ENCODE measurements at regions not wholly inside any gene's neighbourhood (a gene's known extent, or its start where the extent isn't known, plus 50 kb on each side); places are given as distances from the start of the nearest gene placed in this dataset.

DNA sequence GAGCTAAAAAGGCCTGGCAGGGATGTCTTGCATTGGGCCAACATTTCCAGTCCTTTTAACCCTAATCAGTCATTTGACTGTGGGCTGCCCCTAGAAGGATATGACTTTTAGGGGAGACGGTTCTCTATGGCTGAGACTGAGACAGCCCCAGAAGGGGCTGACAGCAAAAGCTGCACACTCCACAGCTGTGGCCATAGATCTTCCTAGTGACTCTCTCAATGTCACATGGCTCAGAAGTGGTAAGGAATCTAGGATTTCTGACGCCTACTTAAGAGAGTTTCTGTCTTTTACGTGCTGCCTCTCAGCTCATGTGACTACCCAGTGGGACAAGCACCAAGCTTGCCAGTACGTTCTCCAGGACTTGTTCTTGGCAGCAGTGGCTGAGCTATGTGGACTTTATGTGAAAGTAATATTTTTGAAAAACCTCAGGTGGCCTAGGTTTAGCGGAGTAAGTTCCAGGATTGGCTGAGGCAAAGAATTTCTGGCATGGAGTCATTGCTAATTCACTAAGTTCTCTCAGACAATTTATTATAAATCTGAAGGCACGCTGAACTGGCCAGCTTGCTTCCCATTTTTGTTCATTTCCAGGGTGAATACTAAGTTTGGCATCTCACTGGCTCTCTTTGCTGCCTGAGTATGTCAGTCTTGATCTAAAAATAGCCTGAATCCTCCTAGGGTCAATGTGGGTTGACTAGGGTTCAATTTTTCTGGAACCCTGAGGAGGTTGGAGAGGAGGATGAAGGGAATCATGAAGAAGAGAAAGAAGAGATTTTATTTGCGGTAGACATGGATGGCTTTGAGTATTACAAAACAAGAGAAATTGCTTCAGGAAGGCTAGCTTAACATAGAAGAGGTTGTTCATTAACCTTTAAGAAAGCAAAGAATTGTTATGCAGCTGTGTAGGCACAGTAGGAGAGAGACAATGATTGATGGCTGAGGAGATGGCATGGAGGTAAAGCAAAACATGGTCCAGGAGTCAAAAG lies 271.8 kb downstream of the AEBP2 start:
- DNase-seq (ENCODE audit: low read depth, low spot score) = no peak

DNA sequence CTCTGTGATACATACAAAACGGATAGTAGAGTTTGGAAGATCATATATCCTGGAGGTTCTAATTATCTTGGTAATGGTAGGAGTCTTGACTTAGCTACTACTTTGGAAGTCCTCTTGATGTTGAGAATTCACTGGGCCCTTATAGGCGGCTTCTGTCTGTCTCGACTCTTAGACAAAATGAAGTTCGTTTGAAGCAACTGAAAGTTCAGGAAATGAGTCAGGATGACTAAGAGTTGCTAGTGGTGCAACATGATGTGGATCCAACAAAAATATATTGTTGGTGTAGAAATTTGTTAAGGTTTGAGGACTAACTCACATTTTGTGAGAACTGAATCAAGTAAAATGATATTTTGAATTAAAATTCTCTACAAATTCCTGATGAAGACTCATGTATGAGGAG lies 272.7 kb downstream of the AEBP2 start:
- no peak for DNase-seq (ENCODE audit: low read depth, low spot score)

DNA sequence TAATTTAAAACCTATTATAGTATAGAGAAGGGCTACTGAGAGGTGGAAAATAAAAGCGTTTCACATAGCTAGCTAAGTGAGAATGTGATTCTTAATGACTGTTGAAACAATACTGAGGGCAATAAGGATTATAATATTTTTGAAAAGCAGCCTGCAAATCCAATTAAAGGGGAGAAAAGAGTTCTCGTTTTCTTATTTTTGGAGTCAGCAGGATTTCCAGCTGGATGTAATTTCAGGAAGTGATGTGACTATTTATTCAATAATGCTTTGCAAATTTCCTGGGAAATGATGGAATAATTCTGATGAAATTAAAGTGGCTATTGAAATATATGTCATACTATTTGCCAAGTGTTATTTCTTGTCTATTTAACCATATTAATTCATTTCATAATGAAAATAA lies 279.1 kb downstream of the AEBP2 start:
- no peak for DNase-seq (ENCODE audit: low read depth, low spot score)

DNA sequence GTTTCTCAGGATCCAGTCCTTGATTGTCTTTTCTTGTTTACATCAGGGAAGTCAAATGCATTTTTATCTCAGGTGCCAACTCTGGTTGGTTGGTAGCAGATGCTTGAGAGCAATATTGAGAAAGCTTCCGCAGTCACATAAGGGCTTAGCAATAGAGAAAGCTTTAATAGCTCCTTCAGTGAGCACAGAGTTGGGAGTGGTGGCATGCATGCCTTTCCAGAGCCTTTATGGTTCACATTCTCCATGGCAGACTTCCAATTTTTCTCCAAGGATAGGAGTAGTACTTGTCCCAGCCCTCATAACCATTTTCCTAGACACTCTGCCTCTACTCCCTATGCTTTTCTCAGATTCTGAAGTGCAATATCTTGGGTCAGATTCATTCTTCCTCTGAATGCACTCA lies 280.4 kb downstream of the AEBP2 start:
- no peak for DNase-seq (ENCODE audit: low read depth, low spot score)

DNA sequence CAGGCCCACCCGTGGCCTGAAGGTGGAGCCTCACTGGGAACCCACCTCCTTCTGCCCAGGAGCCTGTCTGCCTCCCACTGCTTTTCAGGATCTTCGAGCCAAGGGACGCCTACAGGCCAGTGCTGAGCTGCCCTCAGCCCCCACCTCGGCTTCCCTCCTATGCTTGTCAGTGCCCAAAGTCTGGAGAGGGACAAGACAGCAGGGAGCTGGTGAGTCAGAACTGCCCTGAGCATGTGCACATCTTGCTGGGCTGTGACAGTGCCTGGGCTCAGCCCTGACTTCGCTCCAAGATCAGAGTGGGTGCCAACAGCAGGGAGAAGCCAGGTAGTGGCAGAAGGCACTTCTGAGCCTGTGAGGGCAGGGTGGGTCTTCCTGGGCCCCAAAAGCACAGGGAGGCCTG lies 286.8 kb downstream of the AEBP2 start:
- DNase-seq (ENCODE audit: low read depth, low spot score) = no peak

DNA sequence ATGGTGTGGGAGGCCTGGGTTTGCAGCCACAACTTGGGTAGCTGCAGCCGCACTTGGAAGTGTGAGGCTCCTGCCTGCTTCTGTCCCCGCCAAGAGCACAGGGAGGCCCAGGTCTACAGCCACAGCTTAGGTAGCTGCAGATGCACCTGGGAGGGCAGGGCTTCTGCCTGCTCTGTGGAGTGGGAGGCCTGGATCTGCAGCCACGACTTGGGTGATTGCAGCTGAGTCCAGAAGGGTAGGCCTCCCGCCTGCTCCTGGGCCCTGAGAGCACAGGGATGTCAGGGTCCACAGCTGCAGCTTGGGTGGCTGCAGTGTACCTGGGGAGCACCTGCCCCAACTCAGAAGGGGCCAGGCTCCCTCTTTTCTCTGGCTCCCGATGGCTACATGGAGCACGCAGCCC lies 287.3 kb downstream of the AEBP2 start:
- DNase-seq (ENCODE audit: low read depth, low spot score) = no peak

DNA sequence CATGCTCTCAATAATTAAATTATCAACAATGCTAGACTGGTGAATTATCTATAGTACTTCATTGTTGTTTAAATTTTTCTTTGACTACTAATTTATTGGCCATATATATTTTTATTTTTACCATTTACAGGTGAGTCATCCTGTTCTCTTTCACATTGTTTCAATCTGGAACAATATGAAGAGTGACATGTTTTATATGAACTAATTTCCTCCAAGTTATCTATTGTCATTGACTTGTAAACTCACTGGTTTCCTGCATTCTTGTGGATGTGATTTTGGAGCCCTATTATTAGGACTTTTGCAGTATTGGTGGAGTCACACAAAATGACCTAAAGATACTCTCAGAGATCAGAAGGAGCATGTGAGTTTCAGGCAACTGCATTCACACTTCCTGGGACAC lies 297.7 kb downstream of the AEBP2 start:
- no peak for DNase-seq (ENCODE audit: low read depth, low spot score)

DNA sequence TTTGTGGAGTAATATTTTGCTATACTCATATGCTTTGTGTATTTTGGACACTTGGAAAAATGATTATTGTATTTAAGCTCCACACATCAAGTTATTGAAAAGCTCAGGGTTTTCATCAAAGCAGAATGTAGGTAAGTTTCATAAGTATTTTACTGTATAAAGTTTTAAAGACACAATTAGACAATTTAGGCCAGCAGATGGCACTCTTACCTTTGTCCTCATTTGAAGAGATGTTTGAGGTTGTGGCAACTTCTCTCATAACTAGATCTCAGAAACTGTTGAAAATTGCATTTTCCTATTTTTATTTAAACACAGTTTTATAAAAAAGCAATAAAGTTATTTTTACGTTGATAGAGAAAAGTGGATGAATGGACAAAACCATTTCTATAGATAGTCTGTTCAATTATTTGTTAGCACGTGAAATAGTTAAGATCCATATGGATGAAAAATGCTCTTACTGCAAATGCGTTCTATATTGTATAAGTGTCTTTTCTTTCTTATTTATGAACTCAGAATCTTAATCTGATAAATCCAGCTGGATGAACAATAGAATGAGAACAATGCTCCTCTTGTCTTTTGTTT lies 300.0 kb downstream of the AEBP2 start:
- no peak for DNase-seq (ENCODE audit: low read depth, low spot score)

DNA sequence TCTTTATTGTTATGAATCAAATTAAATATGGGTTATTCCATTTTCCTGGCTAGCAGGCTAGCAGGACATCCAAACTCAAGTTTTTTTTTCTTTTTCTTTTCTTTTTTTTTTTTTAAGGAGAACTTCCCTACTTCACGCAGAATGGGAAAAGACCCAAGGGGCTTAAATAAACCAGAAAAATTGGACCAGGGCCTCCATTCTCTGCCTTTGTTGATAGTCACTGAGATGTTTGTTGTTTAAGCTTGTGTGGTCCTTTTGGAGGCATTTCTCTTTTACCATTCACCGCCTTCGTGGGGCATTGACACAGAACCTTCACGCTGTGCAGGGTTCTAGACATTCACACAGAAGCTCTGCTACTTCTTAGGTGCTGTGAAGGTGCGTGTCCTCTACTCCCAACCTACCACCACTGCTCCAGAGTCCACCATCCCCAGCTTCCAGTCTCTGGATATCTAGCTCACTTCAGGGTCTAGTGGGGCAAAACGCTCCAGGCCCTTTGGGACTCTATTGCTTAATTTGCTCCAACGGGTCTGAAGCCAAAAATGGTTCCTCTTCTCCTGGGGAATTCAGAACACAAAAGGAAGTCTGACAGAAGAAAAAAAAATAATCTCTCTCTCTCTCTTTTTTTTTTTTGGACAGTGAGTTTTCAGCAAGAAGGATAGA lies 301.3 kb downstream of the AEBP2 start:
- DNase-seq (ENCODE audit: low read depth, low spot score) = no peak

DNA sequence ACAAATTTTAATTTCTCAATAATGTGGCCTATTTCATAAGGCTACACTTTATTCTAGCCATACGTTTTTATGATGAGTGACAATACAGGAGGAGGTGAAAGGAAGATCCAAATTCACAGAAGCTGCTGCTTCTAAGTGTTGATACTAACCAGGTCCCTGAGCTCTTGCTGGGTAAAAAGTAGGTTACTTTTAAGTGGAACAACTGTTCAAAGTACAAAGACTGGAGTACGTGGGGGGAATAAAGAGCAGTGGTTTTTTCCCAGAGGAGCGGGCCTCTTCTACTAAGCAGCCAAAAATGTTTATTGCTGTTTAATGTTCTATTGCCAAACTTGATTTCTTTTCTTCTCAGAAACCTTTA lies 301.8 kb downstream of the AEBP2 start:
- DNase-seq (ENCODE audit: low read depth, low spot score) = no peak

DNA sequence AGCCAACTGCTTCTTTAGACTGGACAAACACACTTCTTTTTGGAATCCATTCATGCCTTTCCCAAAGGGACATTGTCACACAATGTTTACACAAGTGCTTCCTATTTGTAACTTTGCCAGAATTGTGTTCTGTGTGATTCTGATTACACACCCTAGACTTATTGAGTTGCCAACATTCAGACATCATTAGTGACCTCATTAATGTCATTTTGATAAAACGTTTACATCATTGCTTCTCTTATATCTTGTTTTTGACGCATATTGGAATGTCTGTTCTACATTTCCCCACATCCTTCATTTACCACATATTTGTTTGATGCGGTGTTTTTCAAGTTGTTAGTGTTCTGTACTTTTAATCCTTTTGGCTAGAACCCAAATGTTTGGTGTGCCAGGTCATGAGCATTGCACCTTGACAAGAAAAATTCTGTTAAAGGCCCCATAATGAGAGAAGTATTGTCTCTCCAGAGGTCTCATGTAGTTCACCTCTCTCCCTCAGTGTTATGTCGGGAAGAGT lies 305.5 kb downstream of the AEBP2 start:
- DNase-seq (ENCODE audit: low read depth, low spot score) = no peak

DNA sequence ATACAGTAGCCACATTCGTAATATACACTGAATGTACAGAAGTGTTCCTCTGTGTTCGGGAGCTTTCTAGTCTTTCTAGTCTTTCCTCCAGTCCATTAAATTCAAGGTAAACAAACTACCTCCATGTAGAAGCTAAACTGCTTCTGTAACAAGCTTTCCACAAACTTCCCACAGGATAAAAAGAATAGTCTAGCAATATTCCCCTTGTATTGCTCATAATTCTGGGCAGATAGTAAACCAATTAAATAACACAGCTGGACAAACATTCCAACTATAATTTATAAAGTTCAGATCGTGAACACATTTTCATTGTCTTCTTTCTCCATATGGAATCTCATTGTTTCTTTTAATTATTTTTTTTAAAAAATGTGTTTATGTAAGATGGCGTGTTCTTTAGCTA lies 307.2 kb downstream of the AEBP2 start:
- DNase-seq (ENCODE audit: low read depth, low spot score) = no peak

DNA sequence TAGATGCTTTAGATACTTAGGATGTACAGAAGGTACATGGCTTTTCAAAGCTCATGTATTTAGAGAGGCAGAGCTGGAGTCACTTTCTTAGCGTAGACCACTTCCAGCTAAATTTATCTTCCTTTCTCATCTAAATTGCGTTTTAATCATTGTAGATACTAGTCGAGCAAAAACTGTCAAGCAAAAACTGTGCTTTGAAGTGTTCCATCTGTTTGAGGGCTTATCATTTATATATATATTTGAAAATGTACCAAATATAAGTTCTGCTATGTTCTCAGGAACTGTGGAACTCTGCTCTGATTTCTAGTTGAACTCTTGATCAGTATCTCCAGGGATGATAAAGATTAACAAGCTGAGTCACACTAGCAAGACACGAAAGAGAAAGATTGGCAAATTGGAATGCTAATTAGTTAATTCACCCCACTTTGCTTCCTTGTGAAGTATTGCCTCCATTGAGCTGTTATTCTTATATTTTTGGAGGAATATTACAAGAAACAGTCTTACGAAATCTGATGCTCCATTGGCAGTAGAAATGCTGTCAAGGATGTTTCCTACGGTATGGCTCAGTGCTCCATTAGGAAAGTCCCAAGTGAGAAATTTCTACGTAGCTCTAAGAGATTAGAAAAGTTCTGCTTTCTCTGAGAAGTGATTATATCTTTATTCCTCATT lies 310.7 kb downstream of the AEBP2 start:
- no peak for DNase-seq (ENCODE audit: low read depth, low spot score)

DNA sequence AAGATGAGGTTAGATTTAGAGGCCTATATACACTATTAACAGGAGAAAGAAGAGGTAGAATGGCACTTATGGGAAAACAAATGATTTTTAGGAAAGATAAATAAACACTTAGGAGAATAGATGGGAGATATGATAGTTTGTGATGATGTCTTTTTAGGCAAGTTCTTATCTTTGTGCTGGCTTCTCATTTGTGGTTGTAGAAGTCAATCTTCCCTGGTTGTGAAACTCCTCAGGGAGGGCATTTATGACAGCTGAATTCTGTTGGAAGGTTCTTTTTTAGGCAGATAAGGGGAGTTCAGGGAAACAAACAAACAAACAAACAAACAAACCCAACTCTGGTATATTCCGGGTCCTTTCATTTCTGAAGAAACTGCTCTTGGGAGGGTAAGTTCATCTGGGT lies 311.8 kb downstream of the AEBP2 start:
- no peak for DNase-seq (ENCODE audit: low read depth, low spot score)

DNA sequence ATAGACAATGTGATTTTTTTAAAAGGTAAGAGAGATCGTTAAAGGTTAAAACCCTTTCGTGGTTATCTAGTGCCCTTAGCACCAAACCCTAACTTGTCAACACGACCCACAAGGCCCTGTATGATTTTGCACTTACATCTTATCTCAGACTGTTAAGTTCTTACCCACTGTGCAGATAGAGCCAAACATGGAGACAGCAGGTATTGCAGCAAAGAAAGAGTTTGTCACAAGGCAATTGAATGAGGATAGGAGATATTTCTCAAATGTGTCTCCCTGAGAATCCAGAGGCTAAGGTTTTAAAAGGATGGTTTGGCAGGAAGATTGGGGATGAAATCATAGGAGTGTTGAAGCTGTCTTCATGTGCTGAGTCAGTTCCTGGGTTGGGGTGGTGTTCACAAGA lies 313.4 kb downstream of the AEBP2 start:
- DNase-seq (ENCODE audit: low read depth, low spot score) = no peak

DNA sequence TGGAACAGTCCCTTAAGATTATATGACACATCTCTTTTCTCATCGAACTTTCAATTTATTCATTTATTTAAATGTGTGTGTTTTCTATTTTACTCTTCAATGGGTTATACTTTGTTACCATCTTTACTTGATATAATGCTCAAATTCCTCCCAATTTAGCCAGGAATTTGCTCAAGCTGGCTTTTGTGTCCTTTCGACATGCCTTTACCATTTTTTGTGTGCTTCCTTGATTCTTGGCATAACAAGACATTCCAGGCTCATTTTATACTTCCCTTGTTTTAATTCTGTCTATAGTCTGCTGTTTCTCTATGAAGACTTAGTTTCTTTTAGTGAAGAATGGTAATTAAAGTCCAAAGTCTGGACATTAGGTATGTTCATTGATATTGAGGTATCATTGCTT lies 315.8 kb downstream of the AEBP2 start:
- no peak for DNase-seq (ENCODE audit: low read depth, low spot score)

DNA sequence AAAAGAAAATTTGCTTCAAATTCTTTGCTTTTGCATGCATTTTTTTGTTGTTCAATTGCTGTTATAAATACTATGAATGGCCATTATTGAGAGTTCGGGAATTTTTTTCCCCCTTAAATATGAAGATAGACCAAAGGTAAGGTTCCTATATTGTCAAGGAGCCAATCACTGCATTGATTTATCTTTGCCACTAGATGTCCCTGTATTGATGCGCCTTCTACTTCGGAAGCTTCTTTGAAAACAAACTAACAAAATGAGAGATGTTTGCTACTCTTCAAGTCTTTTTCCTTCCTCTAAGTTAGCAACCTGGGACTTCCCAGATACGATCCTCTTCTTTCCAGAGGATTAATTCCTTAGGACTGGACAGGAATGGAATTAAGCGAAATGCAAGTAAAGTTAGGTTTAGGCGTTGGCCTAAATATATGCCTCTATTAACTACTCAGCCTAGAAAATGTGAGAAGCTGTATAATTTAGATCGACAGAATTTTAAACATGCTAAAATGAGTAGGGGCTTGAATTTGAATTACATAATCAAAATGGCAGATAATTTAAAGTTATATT lies 318.1 kb downstream of the AEBP2 start:
- DNase-seq (ENCODE audit: low read depth, low spot score) = no peak

DNA sequence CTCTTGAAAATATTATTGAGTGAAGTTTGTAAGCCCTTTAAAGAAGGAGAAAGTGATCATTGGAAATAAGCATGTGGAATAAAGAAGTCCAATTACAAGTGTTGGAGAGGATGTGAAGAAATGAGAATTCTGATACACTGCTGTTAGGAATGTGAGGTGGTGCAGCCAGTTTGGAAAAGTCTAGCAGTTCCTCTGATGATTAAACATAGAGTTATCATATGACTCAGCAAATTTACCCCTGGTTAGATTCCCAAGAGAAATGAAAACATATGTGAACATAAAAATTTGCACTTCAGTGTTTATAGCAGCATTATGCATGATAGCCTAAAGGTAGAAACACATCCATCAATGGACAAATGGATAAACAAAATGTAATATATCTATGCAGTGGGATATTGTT lies 319.9 kb downstream of the AEBP2 start:
- no peak for DNase-seq (ENCODE audit: low read depth, low spot score)

DNA sequence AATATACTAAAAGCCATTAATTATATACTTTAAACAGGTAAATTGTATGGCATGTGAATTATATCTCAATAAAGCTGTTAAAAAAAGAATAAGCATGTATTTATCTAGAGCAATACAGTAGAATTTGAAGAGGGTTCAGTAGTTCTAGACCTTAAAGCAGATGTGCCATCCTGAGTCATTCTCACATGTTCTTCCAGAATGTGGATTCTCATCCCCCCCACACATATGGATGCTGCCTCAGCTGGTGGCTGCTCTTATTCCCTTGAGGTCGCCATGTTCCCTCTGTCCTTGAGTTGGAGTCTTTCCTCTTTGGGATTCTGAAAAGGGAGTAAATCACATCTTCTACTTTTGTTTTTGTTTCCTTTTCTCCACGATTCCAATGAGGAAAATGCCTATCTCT lies 321.3 kb downstream of the AEBP2 start:
- DNase-seq (ENCODE audit: low read depth, low spot score) = no peak

DNA sequence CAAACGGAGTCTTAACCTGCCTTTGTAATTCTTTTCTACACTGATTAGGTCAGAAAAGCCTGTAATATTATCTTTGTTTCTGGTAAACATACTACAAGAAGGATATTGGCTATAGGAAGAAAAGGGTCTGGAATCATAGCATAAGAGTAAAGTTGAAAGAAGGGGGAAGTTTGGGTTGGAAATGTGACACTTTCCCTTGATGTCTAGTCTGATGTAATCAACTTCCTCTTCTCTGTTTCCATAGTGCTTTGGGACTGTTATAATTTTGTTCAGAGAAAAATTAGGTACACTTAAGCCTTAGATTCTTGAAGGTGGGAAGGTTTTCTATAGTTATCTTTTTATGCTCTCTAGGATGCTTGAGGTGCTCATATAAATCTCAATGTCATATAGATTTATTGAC lies 322.2 kb downstream of the AEBP2 start:
- no peak for DNase-seq (ENCODE audit: low read depth, low spot score)

DNA sequence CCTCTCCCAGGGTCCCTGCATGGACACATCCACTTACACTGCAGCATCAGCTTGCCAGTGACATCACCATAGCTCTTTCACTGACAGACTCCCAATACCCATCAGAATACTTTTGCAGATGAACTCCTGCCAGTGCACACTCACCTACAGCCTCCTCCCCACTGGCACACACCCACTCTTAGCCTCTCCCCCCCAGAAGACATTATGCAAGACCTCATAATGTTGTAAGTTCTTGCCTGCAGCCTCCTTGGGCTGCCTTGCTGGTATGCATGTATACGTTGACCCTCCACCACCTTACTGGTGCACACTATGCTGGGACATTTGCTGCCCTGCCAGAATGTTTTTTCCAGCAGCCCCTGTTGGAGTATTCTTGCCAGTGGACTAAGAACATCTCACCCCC lies 324.2 kb downstream of the AEBP2 start:
- DNase-seq (ENCODE audit: low read depth, low spot score) = no peak

DNA sequence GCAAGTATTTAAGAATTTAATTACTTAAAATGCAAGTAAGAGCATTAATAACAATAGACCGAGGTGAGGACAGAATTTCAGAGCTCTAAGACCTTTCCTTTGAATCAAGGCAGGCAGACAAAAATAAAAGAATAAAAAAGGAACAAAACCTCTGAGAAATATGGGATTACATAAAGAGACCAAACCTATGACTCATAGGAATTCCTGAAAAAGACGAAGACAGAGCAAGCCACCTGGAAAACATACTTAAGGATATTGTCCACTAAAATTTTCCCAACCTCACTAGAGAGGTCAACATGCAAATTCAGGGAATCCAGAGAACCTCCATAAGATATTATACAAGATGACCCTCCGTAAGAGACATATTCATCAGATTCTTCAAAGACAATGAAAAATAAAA lies 325.1 kb downstream of the AEBP2 start:
- DNase-seq (ENCODE audit: low read depth, low spot score) = no peak
